Stimulated activated memory B cell treated with anti-CD40 and anti-IgM and Interleukin-4, amounts not matched to agents 10 μg/mL and 1 μg/mL and 100 μg/mL, for 72 hours (primary cell): ENCODE measurements at regions not wholly inside any gene's neighbourhood (a gene's known extent, or its start where the extent isn't known, plus 50 kb on each side); places are given as distances from the start of the nearest gene placed in this dataset.
"Not testable (repeated sequence)": the region's sequence is repeated elsewhere in the genome, so short reads cannot be mapped to it uniquely, and the experiment has no call there.

Experiments
- ATAC-seq: fragments of 150-1000 bp; cut with Tn5 transposase; 2 replicates; pipeline ENCODE4 v1.10.0; 2021
- H3K27ac Mint-ChIP-seq: one replicate; pipeline ENCODE4 v1.8.0; 2022; ENCODE audit warnings: mild to moderate bottlenecking, mixed read lengths
- H3K27me3 Mint-ChIP-seq: one replicate; pipeline ENCODE4 v1.8.0; 2022; ENCODE audit warnings: mixed read lengths
- H3K36me3 Mint-ChIP-seq: one replicate; pipeline ENCODE4 v1.8.0; 2022; ENCODE audit warnings: mixed read lengths
- H3K4me1 Mint-ChIP-seq: one replicate; pipeline ENCODE4 v1.8.0; 2022; ENCODE audit warnings: mixed read lengths
- H3K4me3 Mint-ChIP-seq: one replicate; pipeline ENCODE4 v1.8.0; 2022; ENCODE audit warnings: mild to moderate bottlenecking, moderate library complexity, mixed read lengths
- H3K9me3 Mint-ChIP-seq: one replicate; pipeline ENCODE4 v1.8.0; 2022; ENCODE audit warnings: mixed read lengths

GRCh38 chr2:97431169-97431725 lies 158.4 kb downstream of the ANKRD36B start:
- H3K4me1 Mint-ChIP-seq, H3K9me3 Mint-ChIP-seq, ATAC-seq, H3K27me3 Mint-ChIP-seq, H3K4me3 Mint-ChIP-seq, H3K36me3 Mint-ChIP-seq, H3K27ac Mint-ChIP-seq: not testable (repeated sequence)

- not testable (repeated sequence) for H3K4me3 Mint-ChIP-seq, H3K27ac Mint-ChIP-seq, ATAC-seq, H3K9me3 Mint-ChIP-seq, H3K36me3 Mint-ChIP-seq, H3K27me3 Mint-ChIP-seq, H3K4me1 Mint-ChIP-seq
These were observed 167.3 kb downstream of the ANKRD36B start for GRCh38 chr2:97422376-97422775.

GRCh38 chr2:97406340-97406739 lies 183.3 kb downstream of the ANKRD36B start:
- not testable (repeated sequence) for H3K4me1 Mint-ChIP-seq, H3K27me3 Mint-ChIP-seq, ATAC-seq, H3K4me3 Mint-ChIP-seq, H3K27ac Mint-ChIP-seq, H3K36me3 Mint-ChIP-seq, H3K9me3 Mint-ChIP-seq

- H3K9me3 Mint-ChIP-seq, H3K4me1 Mint-ChIP-seq: not testable (repeated sequence)
These were observed 184.4 kb downstream of the ANKRD36B start for GRCh38 chr2:97405172-97405737.

GRCh38 chr2:97402678-97403077 lies 187.0 kb downstream of the ANKRD36B start:
- H3K36me3 Mint-ChIP-seq, H3K27ac Mint-ChIP-seq, H3K27me3 Mint-ChIP-seq, H3K9me3 Mint-ChIP-seq, ATAC-seq, H3K4me3 Mint-ChIP-seq, H3K4me1 Mint-ChIP-seq: not testable (repeated sequence)

More at GRCh38 chr2:97405172-97405737, 184.4 kb downstream of the ANKRD36B start:
- not testable (repeated sequence) for H3K27me3 Mint-ChIP-seq, ATAC-seq, H3K27ac Mint-ChIP-seq, H3K36me3 Mint-ChIP-seq, H3K4me3 Mint-ChIP-seq

GRCh38 chr2:97395691-97396090 lies 194.0 kb downstream of the ANKRD36B start:
- not testable (repeated sequence) for H3K4me1 Mint-ChIP-seq, H3K9me3 Mint-ChIP-seq, H3K27ac Mint-ChIP-seq, ATAC-seq, H3K36me3 Mint-ChIP-seq, H3K4me3 Mint-ChIP-seq, H3K27me3 Mint-ChIP-seq

GRCh38 chr2:97385803-97386202 lies 203.9 kb downstream of the ANKRD36B start:
- H3K36me3 Mint-ChIP-seq, ATAC-seq, H3K27ac Mint-ChIP-seq, H3K9me3 Mint-ChIP-seq, H3K27me3 Mint-ChIP-seq, H3K4me3 Mint-ChIP-seq, H3K4me1 Mint-ChIP-seq: not testable (repeated sequence)

GRCh38 chr2:97375913-97376312 lies 213.8 kb downstream of the ANKRD36B start:
- not testable (repeated sequence) for H3K4me3 Mint-ChIP-seq, H3K27ac Mint-ChIP-seq, H3K9me3 Mint-ChIP-seq, H3K4me1 Mint-ChIP-seq, H3K36me3 Mint-ChIP-seq, H3K27me3 Mint-ChIP-seq
- ATAC-seq = peak; percentile 82

- H3K36me3 Mint-ChIP-seq, H3K4me3 Mint-ChIP-seq, H3K9me3 Mint-ChIP-seq, H3K4me1 Mint-ChIP-seq, H3K27ac Mint-ChIP-seq, H3K27me3 Mint-ChIP-seq: not testable (repeated sequence)
- ATAC-seq = peak; percentile 83
These were observed 215.3 kb downstream of the ANKRD36B start for GRCh38 chr2:97374426-97374825.

GRCh38 chr2:97363159-97363558 lies 226.5 kb downstream of the ANKRD36B start:
- not testable (repeated sequence) for ATAC-seq, H3K27me3 Mint-ChIP-seq, H3K4me3 Mint-ChIP-seq, H3K27ac Mint-ChIP-seq, H3K4me1 Mint-ChIP-seq, H3K36me3 Mint-ChIP-seq, H3K9me3 Mint-ChIP-seq

GRCh38 chr2:97359861-97360584 lies 229.7 kb downstream of the ANKRD36B start:
- Mint-ChIP-seq H3K4me1 (peaks cover 12% of the 10 kb centered on the region), H3K27ac (no peak overlapping the region), H3K9me3 (no peaks in the 10 kb centered on the region), H3K27me3 (no peaks in the 10 kb centered on the region), H3K36me3 (no peaks in the 10 kb centered on the region), H3K4me3 (no peak overlapping the region)
- no peak for ATAC-seq

GRCh38 chr2:97355887-97356286 lies 233.8 kb downstream of the ANKRD36B start:
- Mint-ChIP-seq H3K9me3 (no peaks in the 10 kb centered on the region), H3K4me1 (peaks cover 28% of the 10 kb centered on the region), H3K4me3 (no peak overlapping the region), H3K27me3 (no peaks in the 10 kb centered on the region), H3K27ac (no peak overlapping the region), H3K36me3 (no peaks in the 10 kb centered on the region)
- peak; percentile 44 for ATAC-seq

- Mint-ChIP-seq H3K36me3 (no peaks in the 10 kb centered on the region), H3K9me3 (no peaks in the 10 kb centered on the region), H3K4me3 (no peak overlapping the region), H3K27me3 (no peaks in the 10 kb centered on the region), H3K27ac (peak overlapping the region; percentile 15), H3K4me1 (peaks cover 28% of the 10 kb centered on the region)
- ATAC-seq = no peak
These were observed 234.5 kb downstream of the ANKRD36B start for GRCh38 chr2:97355176-97355575.

GRCh38 chr2:97354576-97354975 lies 235.1 kb downstream of the ANKRD36B start:
- ATAC-seq = peak; percentile 61
- peak overlapping the region; percentile 15 for H3K27ac Mint-ChIP-seq
- H3K36me3 Mint-ChIP-seq = no peaks in the 10 kb centered on the region
- no peak overlapping the region for H3K4me3 Mint-ChIP-seq
- no peaks in the 10 kb centered on the region for H3K27me3 Mint-ChIP-seq
- no peaks in the 10 kb centered on the region for H3K9me3 Mint-ChIP-seq
- H3K4me1 Mint-ChIP-seq = peaks cover 28% of the 10 kb centered on the region

GRCh38 chr2:97348841-97349240 lies 235.9 kb downstream of the ANKRD36 start:
- Mint-ChIP-seq H3K4me1 (peaks cover 6% of the 10 kb centered on the region), H3K36me3 (no peaks in the 10 kb centered on the region), H3K27me3 (no peaks in the 10 kb centered on the region), H3K9me3 (no peaks in the 10 kb centered on the region), H3K4me3 (no peak overlapping the region), H3K27ac (no peak overlapping the region)
- no peak for ATAC-seq

GRCh38 chr2:97348265-97348664 lies 235.3 kb downstream of the ANKRD36 start:
- no peaks in the 10 kb centered on the region for H3K36me3 Mint-ChIP-seq
- no peak overlapping the region for H3K27ac Mint-ChIP-seq
- no peak for ATAC-seq
- no peak overlapping the region for H3K4me3 Mint-ChIP-seq
- H3K27me3 Mint-ChIP-seq = no peaks in the 10 kb centered on the region
- H3K4me1 Mint-ChIP-seq = peaks cover 3% of the 10 kb centered on the region
- no peaks in the 10 kb centered on the region for H3K9me3 Mint-ChIP-seq
